WTC11 (cell line): ENCODE measurements at regions not wholly inside any gene's neighbourhood (a gene's known extent, or its start where the extent isn't known, plus 50 kb on each side); places are given as distances from the start of the nearest gene placed in this dataset.

Experiments
- FOXJ3 ChIP-seq: sonication (generic); formaldehyde crosslinking; IDR thresholded peaks from 2 replicates; pipeline ENCODE4 v1.9.0; 2021; ENCODE audit warnings: missing genetic modification reagents, mild to moderate bottlenecking, borderline replicate concordance
- NFE2L1 ChIP-seq: sonication (generic); formaldehyde crosslinking; IDR thresholded peaks from 2 replicates; pipeline ENCODE4 v1.8.1; 2023; ENCODE audit warnings: missing genetic modification reagents
- TF ChIP-seq, protein P1 (sequence below): fragments of 200-600 bp; IDR thresholded peaks from 2 replicates; pipeline ENCODE4 v1.8.0; 2022; ENCODE audit warnings: antibody characterized with exemption
- TF ChIP-seq, protein P2 (sequence below): sonication (generic); formaldehyde crosslinking; IDR thresholded peaks from 2 replicates; pipeline ENCODE4 v1.8.1; 2023; ENCODE audit warnings: mild to moderate bottlenecking, moderate library complexity, missing genetic modification reagents
- TF ChIP-seq, protein P3 (sequence below): sonication (generic); formaldehyde crosslinking; conservative IDR thresholded peaks from 2 replicates; pipeline ENCODE4 v1.8.1; 2022; ENCODE audit warnings: mild to moderate bottlenecking, missing genetic modification reagents

DNA sequence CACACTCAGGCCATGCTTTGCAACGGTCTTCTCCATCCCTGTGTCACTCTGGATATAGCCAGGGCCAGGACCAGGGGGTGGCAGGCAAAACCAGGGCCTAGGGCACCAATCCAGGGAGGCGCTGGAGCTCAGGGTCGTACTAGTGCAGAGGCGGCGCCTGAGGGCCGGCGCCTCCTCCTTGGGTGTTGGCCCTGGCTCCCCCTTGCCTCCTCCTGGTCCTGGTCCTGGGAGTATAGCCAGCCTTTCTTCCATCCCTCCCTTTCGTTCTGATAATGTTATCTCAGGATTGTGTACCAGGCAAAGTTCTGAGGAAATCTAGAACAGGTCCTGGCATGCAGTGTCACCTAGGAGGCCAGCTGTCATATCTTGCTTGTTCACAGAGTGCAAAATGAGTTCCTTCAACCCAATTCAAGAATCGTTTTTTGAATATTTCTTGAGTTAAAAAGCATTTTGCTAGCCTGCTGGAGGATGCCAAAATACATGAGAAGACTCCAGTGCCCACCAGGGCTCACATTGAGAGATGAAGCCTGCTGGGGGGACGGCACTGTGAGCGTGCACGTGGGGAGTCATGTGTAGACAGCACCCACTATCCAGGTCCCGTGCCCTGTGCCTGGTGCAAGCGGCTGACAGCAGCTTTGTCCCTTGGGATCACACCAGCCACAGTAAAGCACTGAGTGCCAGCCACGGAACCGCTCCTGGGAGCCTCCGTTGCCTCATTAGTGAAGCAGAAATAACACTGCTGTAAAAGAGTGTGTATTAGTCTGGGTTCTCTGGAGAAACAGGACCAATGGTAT lies 106.9 kb upstream of the C7orf33 start:
- TF ChIP-seq, protein P1, sequence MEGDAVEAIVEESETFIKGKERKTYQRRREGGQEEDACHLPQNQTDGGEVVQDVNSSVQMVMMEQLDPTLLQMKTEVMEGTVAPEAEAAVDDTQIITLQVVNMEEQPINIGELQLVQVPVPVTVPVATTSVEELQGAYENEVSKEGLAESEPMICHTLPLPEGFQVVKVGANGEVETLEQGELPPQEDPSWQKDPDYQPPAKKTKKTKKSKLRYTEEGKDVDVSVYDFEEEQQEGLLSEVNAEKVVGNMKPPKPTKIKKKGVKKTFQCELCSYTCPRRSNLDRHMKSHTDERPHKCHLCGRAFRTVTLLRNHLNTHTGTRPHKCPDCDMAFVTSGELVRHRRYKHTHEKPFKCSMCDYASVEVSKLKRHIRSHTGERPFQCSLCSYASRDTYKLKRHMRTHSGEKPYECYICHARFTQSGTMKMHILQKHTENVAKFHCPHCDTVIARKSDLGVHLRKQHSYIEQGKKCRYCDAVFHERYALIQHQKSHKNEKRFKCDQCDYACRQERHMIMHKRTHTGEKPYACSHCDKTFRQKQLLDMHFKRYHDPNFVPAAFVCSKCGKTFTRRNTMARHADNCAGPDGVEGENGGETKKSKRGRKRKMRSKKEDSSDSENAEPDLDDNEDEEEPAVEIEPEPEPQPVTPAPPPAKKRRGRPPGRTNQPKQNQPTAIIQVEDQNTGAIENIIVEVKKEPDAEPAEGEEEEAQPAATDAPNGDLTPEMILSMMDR = no peak
- TF ChIP-seq, protein P2, sequence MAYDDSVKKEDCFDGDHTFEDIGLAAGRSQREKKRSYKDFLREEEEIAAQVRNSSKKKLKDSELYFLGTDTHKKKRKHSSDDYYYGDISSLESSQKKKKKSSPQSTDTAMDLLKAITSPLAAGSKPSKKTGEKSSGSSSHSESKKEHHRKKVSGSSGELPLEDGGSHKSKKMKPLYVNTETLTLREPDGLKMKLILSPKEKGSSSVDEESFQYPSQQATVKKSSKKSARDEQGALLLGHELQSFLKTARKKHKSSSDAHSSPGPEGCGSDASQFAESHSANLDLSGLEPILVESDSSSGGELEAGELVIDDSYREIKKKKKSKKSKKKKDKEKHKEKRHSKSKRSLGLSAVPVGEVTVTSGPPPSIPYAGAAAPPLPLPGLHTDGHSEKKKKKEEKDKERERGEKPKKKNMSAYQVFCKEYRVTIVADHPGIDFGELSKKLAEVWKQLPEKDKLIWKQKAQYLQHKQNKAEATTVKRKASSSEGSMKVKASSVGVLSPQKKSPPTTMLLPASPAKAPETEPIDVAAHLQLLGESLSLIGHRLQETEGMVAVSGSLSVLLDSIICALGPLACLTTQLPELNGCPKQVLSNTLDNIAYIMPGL = no peak
- TF ChIP-seq, protein P3, sequence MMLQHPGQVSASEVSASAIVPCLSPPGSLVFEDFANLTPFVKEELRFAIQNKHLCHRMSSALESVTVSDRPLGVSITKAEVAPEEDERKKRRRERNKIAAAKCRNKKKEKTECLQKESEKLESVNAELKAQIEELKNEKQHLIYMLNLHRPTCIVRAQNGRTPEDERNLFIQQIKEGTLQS = no peak
- TF ChIP-seq NFE2L1 (CRISPR knock-in tag) (no peak), FOXJ3 (CRISPR knock-in tag) (no peak)
